HepG2 (cell line): ENCODE measurements at regions not wholly inside any gene's neighbourhood (a gene's known extent, or its start where the extent isn't known, plus 50 kb on each side); places are given as distances from the start of the nearest gene placed in this dataset.

Source experiments
- ATAC-seq: fragments of 200-7000 bp; cut with Tn5 transposase; 3 replicates; pipeline ENCODE4 v1.9.1; 2020; ENCODE audit warnings: mild to moderate bottlenecking, moderate library complexity
- BruUV-seq: library from RNA; stranded (reverse); fragments of 400-500 nt; replicated peaks from 2 replicates; lab custom pipeline; 2021; lab: Mats Ljungman, UMichigan
- CTCF ChIA-PET: fragments of 300-600 bp; formaldehyde crosslinking; extraction: SDS; loops from one replicate; lab custom pipeline; 2021; ENCODE audit warnings: low total read pairs, inconsistent platforms, low intra/inter-chr PET ratio; lab: Yijun Ruan, JAX
- POLR2A ChIA-PET: fragments of 350-600 bp; sonication (Branson Sonifier 250); formaldehyde crosslinking; loops from one replicate; lab custom pipeline; 2020; ENCODE audit warnings: antibody characterized with exemption, inconsistent platforms; lab: Yijun Ruan, JAX
- DNase-seq: peaks from one replicate; pipeline ENCODE4 v3.0.0-alpha.2; 2015; ENCODE audit warnings: low spot score
- FAIRE-seq: peaks from 3 replicates; lab custom pipeline; 2011; peaks lifted over from hg19 to GRCh38; lab: Jason Lieb, UNC
- H2AFZ ChIP-seq: one replicate; pipeline ENCODE4 v1.6.1; 2011; ENCODE audit warnings: low read length, inconsistent platforms
- H3K27ac ChIP-seq: fragments of 300-600 bp; 3 replicates; pipeline ENCODE4 v1.8.0; 2011; ENCODE audit warnings: mixed run types, mild to moderate bottlenecking, mixed read lengths, low read length, inconsistent platforms; ENCODE audit not compliant: insufficient read depth; ENCODE audit errors: extremely low read length
- H3K27me3 ChIP-seq, 2 experiments: fragments of 200-600 bp in 1 of 2; 2 replicates in 1 of 2; 3 replicates in 1 of 2; pipeline versions ENCODE4 v1.6.0 to v1.8.0; 2011; ENCODE audit warnings: low read length in 2 of 2, mild to moderate bottlenecking in 2 of 2, moderate library complexity in 2 of 2, inconsistent platforms in 1 of 2; ENCODE audit not compliant: insufficient read depth in 2 of 2, control insufficient read depth in 1 of 2
- H3K36me3 ChIP-seq, 2 experiments: fragments of 200-600 bp in 1 of 2; replicated peaks in 1 of 2; 2 replicates in 1 of 2; 3 replicates in 1 of 2; pipeline versions ENCODE4 v1.5.1 to v1.8.0; 2011; ENCODE audit warnings: low read length in 2 of 2, inconsistent platforms in 1 of 2; ENCODE audit not compliant: insufficient read depth in 2 of 2, control insufficient read depth in 1 of 2
- H3K4me1 ChIP-seq: 2 replicates; pipeline ENCODE4 v1.5.1; 2012; ENCODE audit warnings: low read length, inconsistent platforms; ENCODE audit not compliant: insufficient read depth
- H3K4me2 ChIP-seq: 2 replicates; pipeline ENCODE4 v1.6.0; 2011; ENCODE audit warnings: low read depth, low read length, inconsistent platforms
- H3K4me3 ChIP-seq, 3 experiments: fragments of 200-600 bp in 1 of 3; sonication (generic), shearing (Covaris generic) in 1 of 3; replicated peaks in 1 of 3; 2 replicates each; pipeline ENCODE4 v1.5.1; 2011 to 2016; ENCODE audit warnings: low read length in 3 of 3, inconsistent platforms in 2 of 3, low read depth in 2 of 3, mild to moderate bottlenecking in 2 of 3, control low read depth in 1 of 3, mixed read lengths in 1 of 3; ENCODE audit not compliant: insufficient read depth in 1 of 3
- H3K79me2 ChIP-seq: one replicate; pipeline ENCODE4 v1.6.1; 2011; ENCODE audit warnings: low read length, inconsistent platforms; ENCODE audit not compliant: insufficient read depth
- H3K9ac ChIP-seq: 2 replicates; pipeline ENCODE4 v1.6.0; 2011; ENCODE audit warnings: mild to moderate bottlenecking, low read depth, low read length, inconsistent platforms; ENCODE audit not compliant: insufficient read depth
- H3K9me3 ChIP-seq: 2 replicates; pipeline ENCODE4 v1.5.1; 2012; ENCODE audit warnings: mild to moderate bottlenecking, low read length
- H4K20me1 ChIP-seq: 2 replicates; pipeline ENCODE4 v1.6.0; 2011; ENCODE audit warnings: inconsistent platforms, mild to moderate bottlenecking, low read length, moderate library complexity; ENCODE audit not compliant: insufficient read depth
- BCL6 ChIP-seq: IDR thresholded peaks from 2 replicates; pipeline ENCODE4 v1.6.1; 2016; ENCODE audit warnings: missing genetic modification reagents, missing compliant biosample characterization
- HMGA1 ChIP-seq: sonication (generic); formaldehyde crosslinking; conservative IDR thresholded peaks from 2 replicates; pipeline ENCODE4 v1.4.0; 2020; ENCODE audit warnings: missing genetic modification reagents
- HNRNPUL1 ChIP-seq: fragments of 200-400 bp; formaldehyde crosslinking; IDR thresholded peaks from 2 replicates; pipeline ENCODE4 v1.6.1; 2017; ENCODE audit warnings: low read depth, mild to moderate bottlenecking, low read length, moderate library complexity
- HOXA9 ChIP-seq: sonication (generic); formaldehyde crosslinking; IDR thresholded peaks from 2 replicates; pipeline ENCODE4 v1.8.1; 2022; ENCODE audit warnings: missing genetic modification reagents, mild to moderate bottlenecking, moderate library complexity, borderline replicate concordance
- PAX8 ChIP-seq: sonication (generic); formaldehyde crosslinking; IDR thresholded peaks from 2 replicates; pipeline ENCODE4 v1.8.0; 2022; ENCODE audit warnings: mild to moderate bottlenecking, missing genetic modification reagents, borderline replicate concordance
- RFX1 ChIP-seq: fragments of 450-650 bp; IDR thresholded peaks from 2 replicates; pipeline ENCODE4 v1.6.1; 2017
- SOX6 ChIP-seq, 2 experiments: fragments of 450-650 bp in 1 of 2; sonication (generic) in 1 of 2; formaldehyde crosslinking in 1 of 2; IDR thresholded peaks; 2 replicates each; pipeline versions ENCODE4 v1.4.0 to v1.6.1; 2017 to 2020; ENCODE audit warnings: antibody characterized with exemption in 1 of 2, mild to moderate bottlenecking in 1 of 2, missing genetic modification reagents in 1 of 2
- WGBS: methylation state at CpG from one replicate; pipeline ENCODE4 v1.1.6; 2017; ENCODE audit warnings: low lambda C conversion rate; 5-methylcytosine and 5-hydroxymethylcytosine counted together
- in situ Hi-C: cut with HindIII; loops from 2 replicates; pipeline ENCODE4 v1.10.0; 2017; ENCODE audit warnings: low pct_unique_long_range_greater_than_20kb; ENCODE audit not compliant: extremely low pct_ligation_motif_present
- intact Hi-C: fragments of 100-400 bp; cut with micrococcal nuclease; formaldehyde crosslinking; loops from one replicate; pipeline ENCODE4 v1.10.0; 2022; ENCODE audit not compliant: unreplicated experiment
- TF ChIP-seq, protein P1 (sequence below): sonication (generic); formaldehyde crosslinking; IDR thresholded peaks from 2 replicates; pipeline ENCODE4 v1.8.0; 2022; ENCODE audit warnings: mild to moderate bottlenecking, missing genetic modification reagents
- TF ChIP-seq, protein P2 (sequence below): sonication (generic); formaldehyde crosslinking; IDR thresholded peaks from 2 replicates; pipeline ENCODE4 v1.8.0; 2022; ENCODE audit warnings: low read depth, missing genetic modification reagents
- TF ChIP-seq, protein P3 (sequence below): sonication (generic); formaldehyde crosslinking; IDR thresholded peaks from 2 replicates; pipeline ENCODE4 v1.5.0; 2020; ENCODE audit warnings: mild to moderate bottlenecking, missing genetic modification reagents
- TF ChIP-seq, protein P4 (sequence below): sonication (generic); formaldehyde crosslinking; IDR thresholded peaks from 2 replicates; pipeline ENCODE4 v1.4.0; 2020; ENCODE audit warnings: missing genetic modification reagents
- TF ChIP-seq, protein P5 (sequence below): sonication (generic); formaldehyde crosslinking; IDR thresholded peaks from 2 replicates; pipeline ENCODE4 v1.4.0; 2020; ENCODE audit warnings: missing genetic modification reagents
- TF ChIP-seq, protein P6 (sequence below): sonication (generic); formaldehyde crosslinking; IDR thresholded peaks from 2 replicates; pipeline ENCODE4 v1.4.0; 2020; ENCODE audit warnings: missing genetic modification reagents

DNA sequence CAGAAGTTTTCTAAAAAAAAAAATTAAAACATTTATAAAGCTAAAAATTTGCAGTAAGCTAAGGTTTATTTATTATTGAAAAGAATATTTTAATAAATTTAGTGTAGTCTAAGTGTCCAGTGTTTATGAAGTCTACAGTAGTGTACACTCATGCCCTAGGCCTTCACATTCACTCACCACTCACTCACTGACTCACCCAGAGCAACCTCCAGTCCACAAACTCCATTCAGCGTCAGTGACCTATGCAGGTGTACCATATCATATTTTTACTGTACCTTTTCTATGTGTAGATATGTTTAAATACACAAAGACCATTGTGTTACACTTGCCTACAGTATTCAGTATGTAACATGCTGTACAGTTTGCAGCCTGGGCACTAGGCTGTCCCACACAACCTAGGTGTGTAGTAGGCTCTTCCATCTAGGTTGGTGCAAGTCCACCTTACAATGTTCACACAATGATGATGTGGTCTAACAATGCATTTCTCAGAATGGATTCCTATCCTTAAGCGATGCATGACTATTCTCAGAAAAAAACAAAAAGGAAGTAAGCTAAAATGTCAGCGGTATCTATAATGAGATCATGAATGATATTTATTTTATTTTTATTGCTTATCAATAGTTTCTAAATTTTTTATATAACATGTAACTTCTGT lies 336.7 kb downstream of the AGTPBP1 start:
- TF ChIP-seq HNRNPUL1 (no peak), HOXA9 (CRISPR knock-in tag) (no peak), BCL6 (CRISPR knock-in tag) (no peak), PAX8 (CRISPR knock-in tag) (no peak), HMGA1 (no peak), RFX1 (no peak), SOX6 (IDR thresholded peaks at IDR 0.05) (no peak), SOX6 (CRISPR knock-in tag; IDR thresholded peaks at IDR 0.05) (no peak)
- TF ChIP-seq, protein P1, sequence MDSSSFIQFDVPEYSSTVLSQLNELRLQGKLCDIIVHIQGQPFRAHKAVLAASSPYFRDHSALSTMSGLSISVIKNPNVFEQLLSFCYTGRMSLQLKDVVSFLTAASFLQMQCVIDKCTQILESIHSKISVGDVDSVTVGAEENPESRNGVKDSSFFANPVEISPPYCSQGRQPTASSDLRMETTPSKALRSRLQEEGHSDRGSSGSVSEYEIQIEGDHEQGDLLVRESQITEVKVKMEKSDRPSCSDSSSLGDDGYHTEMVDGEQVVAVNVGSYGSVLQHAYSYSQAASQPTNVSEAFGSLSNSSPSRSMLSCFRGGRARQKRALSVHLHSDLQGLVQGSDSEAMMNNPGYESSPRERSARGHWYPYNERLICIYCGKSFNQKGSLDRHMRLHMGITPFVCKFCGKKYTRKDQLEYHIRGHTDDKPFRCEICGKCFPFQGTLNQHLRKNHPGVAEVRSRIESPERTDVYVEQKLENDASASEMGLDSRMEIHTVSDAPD, result no peak
- TF ChIP-seq, protein P2, sequence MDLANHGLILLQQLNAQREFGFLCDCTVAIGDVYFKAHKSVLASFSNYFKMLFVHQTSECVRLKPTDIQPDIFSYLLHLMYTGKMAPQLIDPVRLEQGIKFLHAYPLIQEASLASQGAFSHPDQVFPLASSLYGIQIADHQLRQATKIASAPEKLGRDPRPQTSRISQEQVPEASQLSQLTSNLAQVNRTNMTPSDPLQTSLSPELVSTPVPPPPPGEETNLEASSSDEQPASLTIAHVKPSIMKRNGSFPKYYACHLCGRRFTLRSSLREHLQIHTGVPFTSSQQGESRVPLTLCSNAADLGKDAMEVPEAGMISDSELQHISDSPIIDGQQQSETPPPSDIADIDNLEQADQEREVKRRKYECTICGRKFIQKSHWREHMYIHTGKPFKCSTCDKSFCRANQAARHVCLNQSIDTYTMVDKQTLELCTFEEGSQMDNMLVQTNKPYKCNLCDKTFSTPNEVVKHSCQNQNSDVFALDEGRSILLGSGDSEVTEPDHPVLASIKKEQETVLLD, result no peak
- TF ChIP-seq, protein P3, sequence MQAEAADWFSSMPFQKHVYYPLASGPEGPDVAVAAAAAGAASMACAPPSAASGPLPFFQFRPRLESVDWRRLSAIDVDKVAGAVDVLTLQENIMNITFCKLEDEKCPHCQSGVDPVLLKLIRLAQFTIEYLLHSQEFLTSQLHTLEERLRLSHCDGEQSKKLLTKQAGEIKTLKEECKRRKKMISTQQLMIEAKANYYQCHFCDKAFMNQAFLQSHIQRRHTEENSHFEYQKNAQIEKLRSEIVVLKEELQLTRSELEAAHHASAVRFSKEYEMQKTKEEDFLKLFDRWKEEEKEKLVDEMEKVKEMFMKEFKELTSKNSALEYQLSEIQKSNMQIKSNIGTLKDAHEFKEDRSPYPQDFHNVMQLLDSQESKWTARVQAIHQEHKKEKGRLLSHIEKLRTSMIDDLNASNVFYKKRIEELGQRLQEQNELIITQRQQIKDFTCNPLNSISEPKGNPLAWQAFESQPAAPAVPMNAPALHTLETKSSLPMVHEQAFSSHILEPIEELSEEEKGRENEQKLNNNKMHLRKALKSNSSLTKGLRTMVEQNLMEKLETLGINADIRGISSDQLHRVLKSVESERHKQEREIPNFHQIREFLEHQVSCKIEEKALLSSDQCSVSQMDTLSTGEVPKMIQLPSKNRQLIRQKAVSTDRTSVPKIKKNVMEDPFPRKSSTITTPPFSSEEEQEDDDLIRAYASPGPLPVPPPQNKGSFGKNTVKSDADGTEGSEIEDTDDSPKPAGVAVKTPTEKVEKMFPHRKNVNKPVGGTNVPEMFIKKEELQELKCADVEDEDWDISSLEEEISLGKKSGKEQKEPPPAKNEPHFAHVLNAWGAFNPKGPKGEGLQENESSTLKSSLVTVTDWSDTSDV (CRISPR knock-in tag), result no peak
- TF ChIP-seq, protein P4, sequence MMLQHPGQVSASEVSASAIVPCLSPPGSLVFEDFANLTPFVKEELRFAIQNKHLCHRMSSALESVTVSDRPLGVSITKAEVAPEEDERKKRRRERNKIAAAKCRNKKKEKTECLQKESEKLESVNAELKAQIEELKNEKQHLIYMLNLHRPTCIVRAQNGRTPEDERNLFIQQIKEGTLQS (CRISPR knock-in tag), result no peak
- TF ChIP-seq, protein P5, sequence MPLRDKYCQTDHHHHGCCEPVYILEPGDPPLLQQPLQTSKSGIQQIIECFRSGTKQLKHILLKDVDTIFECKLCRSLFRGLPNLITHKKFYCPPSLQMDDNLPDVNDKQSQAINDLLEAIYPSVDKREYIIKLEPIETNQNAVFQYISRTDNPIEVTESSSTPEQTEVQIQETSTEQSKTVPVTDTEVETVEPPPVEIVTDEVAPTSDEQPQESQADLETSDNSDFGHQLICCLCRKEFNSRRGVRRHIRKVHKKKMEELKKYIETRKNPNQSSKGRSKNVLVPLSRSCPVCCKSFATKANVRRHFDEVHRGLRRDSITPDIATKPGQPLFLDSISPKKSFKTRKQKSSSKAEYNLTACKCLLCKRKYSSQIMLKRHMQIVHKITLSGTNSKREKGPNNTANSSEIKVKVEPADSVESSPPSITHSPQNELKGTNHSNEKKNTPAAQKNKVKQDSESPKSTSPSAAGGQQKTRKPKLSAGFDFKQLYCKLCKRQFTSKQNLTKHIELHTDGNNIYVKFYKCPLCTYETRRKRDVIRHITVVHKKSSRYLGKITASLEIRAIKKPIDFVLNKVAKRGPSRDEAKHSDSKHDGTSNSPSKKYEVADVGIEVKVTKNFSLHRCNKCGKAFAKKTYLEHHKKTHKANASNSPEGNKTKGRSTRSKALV (CRISPR knock-in tag), result no peak
- TF ChIP-seq, protein P6, sequence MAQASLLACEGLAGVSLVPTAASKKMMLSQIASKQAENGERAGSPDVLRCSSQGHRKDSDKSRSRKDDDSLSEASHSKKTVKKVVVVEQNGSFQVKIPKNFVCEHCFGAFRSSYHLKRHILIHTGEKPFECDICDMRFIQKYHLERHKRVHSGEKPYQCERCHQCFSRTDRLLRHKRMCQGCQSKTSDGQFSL (CRISPR knock-in tag), result no peak
- intact Hi-C loops, result no loop called here
- Histone ChIP-seq H3K4me1 (0 out of 2 replicates have a peak, but pooled peaks cover 5% of the 10 kb centered on the region), H4K20me1 (no peaks in the 10 kb centered on the region), H3K27me3 (peaks cover 1 to 12% of the 10 kb centered on the region in 2 experiments; a peak in 2 of 5 replicates), H3K4me3 (no peak overlapping the region), H3K9me3 (no peaks in the 10 kb centered on the region), H3K27ac (no peak overlapping the region), H2AFZ (no peak overlapping the region), H3K79me2 (no peaks in the 10 kb centered on the region), H3K4me2 (no peak overlapping the region), H3K9ac (no peak overlapping the region), H3K36me3 (no peaks in the 10 kb centered on the region)
- ChIA-PET POLR2A (no interaction called here), CTCF (no interaction called here)
- FAIRE-seq (no peak), DNase-seq (no peak), ATAC-seq (no peak)
- BruUV-seq, result no TSS peak
- WGBS, result 19% methylated on average over 3 of the region's 3 CpGs
- in situ Hi-C loops, result no loop called here
